H9 (cell line): ENCODE measurements at regions not wholly inside any gene's neighbourhood (a gene's known extent, or its start where the extent isn't known, plus 50 kb on each side); places are given as distances from the start of the nearest gene placed in this dataset.

ENCODE experiments used
- DNase-seq: peaks from one replicate; pipeline ENCODE4 v3.0.0-alpha.2; 2017
- H2AFZ ChIP-seq: one replicate; pipeline ENCODE4 v1.6.1; 2013; ENCODE audit warnings: mild to moderate bottlenecking, low read length, control low read depth, moderate library complexity
- H2AK5ac ChIP-seq: 2 replicates; pipeline ENCODE4 v1.6.1; 2013; ENCODE audit warnings: low read length, control low read depth, mixed read lengths; ENCODE audit not compliant: insufficient read length
- H2BK120ac ChIP-seq: one replicate; pipeline ENCODE4 v1.6.1; 2013; ENCODE audit warnings: low read depth, mild to moderate bottlenecking, low read length, control low read depth, inconsistent platforms; ENCODE audit not compliant: poor library complexity, severe bottlenecking
- H2BK12ac ChIP-seq: 2 replicates; pipeline ENCODE4 v1.6.1; 2013; ENCODE audit warnings: low read length, control low read depth, mixed read lengths, low read depth; ENCODE audit not compliant: insufficient read length
- H2BK15ac ChIP-seq: 2 replicates; pipeline ENCODE4 v1.6.1; 2013; ENCODE audit warnings: low read depth, low read length, control low read depth
- H2BK20ac ChIP-seq: one replicate; pipeline ENCODE4 v1.6.1; 2013; ENCODE audit warnings: low read depth, mild to moderate bottlenecking, low read length, control low read depth, inconsistent platforms; ENCODE audit not compliant: poor library complexity, severe bottlenecking
- H2BK5ac ChIP-seq: 2 replicates; pipeline ENCODE4 v1.6.1; 2013; ENCODE audit warnings: low read length, control low read depth, mixed read lengths; ENCODE audit not compliant: insufficient read length
- H3K14ac ChIP-seq: 2 replicates; pipeline ENCODE4 v1.6.1; 2013; ENCODE audit warnings: low read length, control low read depth; ENCODE audit not compliant: insufficient read depth
- H3K18ac ChIP-seq: 2 replicates; pipeline ENCODE4 v1.6.1; 2013; ENCODE audit warnings: low read depth, mild to moderate bottlenecking, mixed read lengths, low read length, control low read depth; ENCODE audit not compliant: insufficient read length
- H3K23ac ChIP-seq: 2 replicates; pipeline ENCODE4 v1.6.1; 2013; ENCODE audit warnings: low read length, control low read depth, mixed read lengths, low read depth; ENCODE audit not compliant: insufficient read length
- H3K23me2 ChIP-seq: 2 replicates; pipeline ENCODE4 v1.6.1; 2013; ENCODE audit warnings: low read depth, mild to moderate bottlenecking, mixed read lengths, low read length, control low read depth; ENCODE audit not compliant: insufficient read length, poor library complexity, severe bottlenecking
- H3K27ac ChIP-seq: 2 replicates; pipeline ENCODE4 v1.5.1; 2013; ENCODE audit warnings: low read length, control low read depth, mixed read lengths, low read depth; ENCODE audit not compliant: insufficient read length
- H3K27me3 ChIP-seq: 2 replicates; pipeline ENCODE4 v1.6.1; 2013; ENCODE audit warnings: low read length, control low read depth, inconsistent platforms; ENCODE audit not compliant: insufficient read depth
- H3K4ac ChIP-seq: 2 replicates; pipeline ENCODE4 v1.6.1; 2013; ENCODE audit warnings: low read depth, mild to moderate bottlenecking, control low read depth, inconsistent platforms, low read length, moderate library complexity
- H3K4me1 ChIP-seq: 2 replicates; pipeline ENCODE4 v1.6.1; 2013; ENCODE audit warnings: low read length, control low read depth, inconsistent platforms; ENCODE audit not compliant: insufficient read depth
- H3K4me2 ChIP-seq: 2 replicates; pipeline ENCODE4 v1.6.1; 2013; ENCODE audit warnings: low read length, control low read depth, mixed read lengths; ENCODE audit not compliant: insufficient read length, insufficient read depth
- H3K56ac ChIP-seq: 2 replicates; pipeline ENCODE4 v1.6.1; 2013; ENCODE audit warnings: low read depth, mild to moderate bottlenecking, mixed read lengths, low read length, control low read depth; ENCODE audit not compliant: insufficient read length
- H3K79me1 ChIP-seq: 2 replicates; pipeline ENCODE4 v1.6.1; 2013; ENCODE audit warnings: low read depth, mild to moderate bottlenecking, moderate library complexity, low read length, control low read depth, inconsistent platforms; ENCODE audit not compliant: insufficient read depth, poor library complexity, severe bottlenecking
- H3K79me2 ChIP-seq: 2 replicates; pipeline ENCODE4 v1.6.1; 2013; ENCODE audit warnings: low read length, control low read depth, inconsistent platforms; ENCODE audit not compliant: insufficient read depth
- H3K9ac ChIP-seq: 2 replicates; pipeline ENCODE4 v1.6.1; 2013; ENCODE audit warnings: low read length, control low read depth, mixed read lengths; ENCODE audit not compliant: insufficient read length; ENCODE audit errors: extremely low read depth
- H3K9me3 ChIP-seq: one replicate; pipeline ENCODE4 v1.6.1; 2013; ENCODE audit warnings: low read depth, low read length, inconsistent platforms; ENCODE audit not compliant: control insufficient read depth
- H3T11ph ChIP-seq: one replicate; pipeline ENCODE4 v1.6.1; 2013; ENCODE audit warnings: mild to moderate bottlenecking, low read length, control low read depth, inconsistent platforms
- H4K20me1 ChIP-seq: one replicate; pipeline ENCODE4 v1.6.1; 2013; ENCODE audit not compliant: control insufficient read depth, insufficient read length, insufficient read depth
- H4K5ac ChIP-seq: 2 replicates; pipeline ENCODE4 v1.6.1; 2013; ENCODE audit warnings: low read depth, mild to moderate bottlenecking, mixed read lengths, low read length, control low read depth; ENCODE audit not compliant: insufficient read length
- H4K8ac ChIP-seq: replicated peaks from 2 replicates; pipeline ENCODE4 v1.6.1; 2013; ENCODE audit warnings: low read length, control low read depth, mixed read lengths, low read depth; ENCODE audit not compliant: insufficient read length
- H4K91ac ChIP-seq: 2 replicates; pipeline ENCODE4 v1.6.1; 2013; ENCODE audit warnings: low read depth, mild to moderate bottlenecking, moderate library complexity, mixed read lengths, low read length, control low read depth; ENCODE audit not compliant: insufficient read length
- H3K27ac Mint-ChIP-seq, 3 experiments: 2 replicates in 2 of 3; 3 replicates in 1 of 3; pipeline ENCODE4 v1.8.0; 2020 to 2021; ENCODE audit warnings: mixed read lengths in 3 of 3, mild to moderate bottlenecking in 1 of 3, moderate library complexity in 1 of 3
- H3K27me3 Mint-ChIP-seq: 2 replicates; pipeline ENCODE4 v1.8.0; 2021; ENCODE audit warnings: low read depth, mild to moderate bottlenecking, moderate library complexity, mixed read lengths
- H3K36me3 Mint-ChIP-seq, 3 experiments: 2 replicates in 2 of 3; 3 replicates in 1 of 3; pipeline ENCODE4 v1.8.0; 2020 to 2021; ENCODE audit warnings: low read depth in 3 of 3, mixed read lengths in 3 of 3; ENCODE audit not compliant: insufficient read depth in 1 of 3
- H3K4me1 Mint-ChIP-seq, 2 experiments: 2 replicates each; pipeline ENCODE4 v1.8.0; 2020; ENCODE audit warnings: mixed read lengths in 2 of 2
- H3K4me3 Mint-ChIP-seq, 2 experiments: 2 replicates in 1 of 2; 3 replicates in 1 of 2; pipeline ENCODE4 v1.8.0; 2020 to 2021; ENCODE audit warnings: mild to moderate bottlenecking in 2 of 2, mixed read lengths in 2 of 2, moderate library complexity in 1 of 2
- H3K9me3 Mint-ChIP-seq, 2 experiments: 2 replicates in 1 of 2; 3 replicates in 1 of 2; pipeline ENCODE4 v1.8.0; 2020; ENCODE audit warnings: mild to moderate bottlenecking in 2 of 2, mixed read lengths in 2 of 2, moderate library complexity in 1 of 2
- CTCF ChIP-seq: fragments of 200-600 bp; sonication (generic); conservative IDR thresholded peaks from 3 replicates; pipeline ENCODE4 v1.8.0; 2021; ENCODE audit warnings: antibody characterized with exemption, mild to moderate bottlenecking
- WGBS: extraction: QIAGEN DNeasy Blood & Tissue Kit; methylation state at CpG from one replicate; pipeline ENCODE4 v1.1.7; 2013; ENCODE audit warnings: missing lambda C conversion rate, low lambda C conversion rate, mixed read lengths; ENCODE audit not compliant: insufficient read length; ENCODE audit errors: extremely low coverage; 5-methylcytosine and 5-hydroxymethylcytosine counted together

- peaks cover 4 to 7% of the 10 kb centered on the region in 2 experiments; a peak in 2 of 4 replicates for H3K4me1 Mint-ChIP-seq
- no peaks in the 10 kb centered on the region; the same call in 1 of the 2 replicates for H3K27me3 Mint-ChIP-seq
- Histone ChIP-seq H3K14ac (no peak overlapping the region), H4K5ac (no peak overlapping the region), H2AK5ac (no peak overlapping the region), H3K9me3 (no peaks in the 10 kb centered on the region), H3K9ac (no peak overlapping the region), H3K79me1 (no peaks in the 10 kb centered on the region), H3K18ac (no peak overlapping the region), H4K91ac (no peak overlapping the region), H3K27me3 (no peaks in the 10 kb centered on the region), H2BK20ac (no peak overlapping the region), H2AFZ (no peak overlapping the region), H4K20me1 (no peaks in the 10 kb centered on the region), H2BK5ac (no peak overlapping the region), H4K8ac (no peak overlapping the region), H2BK15ac (no peak overlapping the region), H3K27ac (no peak overlapping the region), H3K79me2 (no peaks in the 10 kb centered on the region), H3K23me2 (no peaks in the 10 kb centered on the region), H2BK120ac (no peak overlapping the region), H3K23ac (no peak overlapping the region), H2BK12ac (no peak overlapping the region), H3K4ac (no peak overlapping the region), H3K4me1 (no peaks in the 10 kb centered on the region), H3T11ph (no peak overlapping the region), H3K56ac (no peak overlapping the region), H3K4me2 (no peak overlapping the region)
- no peak overlapping the region for H3K4me3 Mint-ChIP-seq
- no peak for TF ChIP-seq CTCF
- no CpG with 5 or more reads among the region's 10 CpGs for WGBS
- H3K27ac Mint-ChIP-seq: no peak overlapping the region; a peak in 1 of 7 replicates
- peaks cover 0 to 2% of the 10 kb centered on the region in 2 experiments; a peak in 2 of 5 replicates for H3K9me3 Mint-ChIP-seq
- no peak for DNase-seq
- H3K36me3 Mint-ChIP-seq: no peaks in the 10 kb centered on the region; a peak in 1 of 7 replicates
Measured at GRCh38 chr9:126028746-126029145, 281.6 kb downstream of the PBX3 start.
